Fibroblast of mammary gland (primary cell): ENCODE measurements at regions not wholly inside any gene's neighbourhood (a gene's known extent, or its start where the extent isn't known, plus 50 kb on each side); places are given as distances from the start of the nearest gene placed in this dataset.

Experiments used
- DNase-seq: peaks from one replicate; pipeline ENCODE4 v3.0.0-alpha.2; 2010; ENCODE audit warnings: low read depth
- H3K4me3 ChIP-seq: 2 replicates; pipeline ENCODE4 v1.5.1; 2011; ENCODE audit warnings: low read depth, mild to moderate bottlenecking, low read length, moderate library complexity; ENCODE audit not compliant: control insufficient read depth
- TF ChIP-seq, protein P1 (sequence below): conservative IDR thresholded peaks from 2 replicates; pipeline ENCODE4 v1.5.1; 2011; ENCODE audit warnings: low read depth, low read length, inconsistent platforms; ENCODE audit not compliant: control insufficient read depth, insufficient read depth

DNA sequence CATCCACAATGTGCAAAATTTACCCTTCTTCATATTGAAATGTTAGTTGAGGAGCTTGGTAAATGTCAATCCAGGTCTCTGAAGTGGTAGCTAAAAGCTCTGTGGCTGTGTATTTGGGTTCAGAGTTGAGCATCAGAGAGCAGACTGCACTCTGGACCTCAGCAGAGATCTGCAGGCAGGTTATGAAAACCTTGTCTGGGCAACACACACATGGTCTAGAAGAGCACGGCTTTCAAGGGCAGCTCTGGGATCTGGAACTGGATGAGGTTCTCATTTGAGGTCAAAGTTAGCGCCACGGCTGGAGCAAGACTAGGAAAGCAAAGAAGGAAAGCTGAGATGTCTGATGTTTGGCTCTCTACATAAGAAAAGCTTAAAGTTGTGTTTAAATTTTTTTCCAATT lies 243.0 kb downstream of the SH3BP4 start:
- no peak for DNase-seq
- H3K4me3 ChIP-seq, result no peak overlapping the region
- TF ChIP-seq, protein P1, sequence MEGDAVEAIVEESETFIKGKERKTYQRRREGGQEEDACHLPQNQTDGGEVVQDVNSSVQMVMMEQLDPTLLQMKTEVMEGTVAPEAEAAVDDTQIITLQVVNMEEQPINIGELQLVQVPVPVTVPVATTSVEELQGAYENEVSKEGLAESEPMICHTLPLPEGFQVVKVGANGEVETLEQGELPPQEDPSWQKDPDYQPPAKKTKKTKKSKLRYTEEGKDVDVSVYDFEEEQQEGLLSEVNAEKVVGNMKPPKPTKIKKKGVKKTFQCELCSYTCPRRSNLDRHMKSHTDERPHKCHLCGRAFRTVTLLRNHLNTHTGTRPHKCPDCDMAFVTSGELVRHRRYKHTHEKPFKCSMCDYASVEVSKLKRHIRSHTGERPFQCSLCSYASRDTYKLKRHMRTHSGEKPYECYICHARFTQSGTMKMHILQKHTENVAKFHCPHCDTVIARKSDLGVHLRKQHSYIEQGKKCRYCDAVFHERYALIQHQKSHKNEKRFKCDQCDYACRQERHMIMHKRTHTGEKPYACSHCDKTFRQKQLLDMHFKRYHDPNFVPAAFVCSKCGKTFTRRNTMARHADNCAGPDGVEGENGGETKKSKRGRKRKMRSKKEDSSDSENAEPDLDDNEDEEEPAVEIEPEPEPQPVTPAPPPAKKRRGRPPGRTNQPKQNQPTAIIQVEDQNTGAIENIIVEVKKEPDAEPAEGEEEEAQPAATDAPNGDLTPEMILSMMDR, result no peak

DNA sequence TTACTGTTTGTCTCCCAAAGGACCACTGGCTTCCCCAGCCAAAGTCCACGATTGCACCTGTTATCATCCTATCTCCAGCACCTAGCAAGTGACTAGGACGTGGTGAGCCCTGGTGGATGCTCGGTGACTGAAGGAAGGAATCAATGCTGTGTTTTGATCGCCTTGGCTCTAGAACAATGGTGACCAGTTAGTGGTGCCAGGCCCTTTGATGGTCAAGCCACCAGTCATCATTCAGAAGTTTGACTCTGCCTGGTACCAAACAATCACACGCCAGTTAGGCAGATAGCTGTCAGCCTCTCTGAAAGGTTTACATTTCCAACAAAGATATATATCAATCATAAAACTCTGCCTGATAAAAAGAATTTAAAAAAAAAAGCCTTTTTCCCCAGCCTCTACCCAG lies 244.1 kb downstream of the SH3BP4 start:
- TF ChIP-seq, protein P1, result no peak
- DNase-seq, result no peak
- H3K4me3 ChIP-seq, result no peak overlapping the region

DNA sequence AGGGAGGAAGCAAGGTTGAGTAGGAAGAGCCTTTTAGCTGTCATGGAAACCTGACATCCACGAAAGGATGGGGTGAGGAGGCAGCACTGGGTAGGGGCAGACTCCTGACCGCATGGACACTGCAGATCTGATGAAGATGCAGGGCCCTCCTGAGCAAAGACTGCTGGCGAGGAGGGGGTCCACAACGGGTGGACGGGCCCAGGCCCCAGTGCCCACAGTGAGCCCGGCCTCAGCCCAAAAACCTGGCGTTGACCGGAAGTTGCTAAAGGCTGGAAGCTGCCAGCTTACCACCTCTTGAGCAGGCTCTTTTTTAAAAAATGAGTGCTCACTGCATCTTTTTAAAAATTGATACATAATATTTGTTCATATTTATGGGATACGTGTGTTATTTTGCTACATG lies 247.3 kb downstream of the SH3BP4 start:
- no peak overlapping the region for H3K4me3 ChIP-seq
- no peak for DNase-seq
- TF ChIP-seq, protein P1, result no peak

DNA sequence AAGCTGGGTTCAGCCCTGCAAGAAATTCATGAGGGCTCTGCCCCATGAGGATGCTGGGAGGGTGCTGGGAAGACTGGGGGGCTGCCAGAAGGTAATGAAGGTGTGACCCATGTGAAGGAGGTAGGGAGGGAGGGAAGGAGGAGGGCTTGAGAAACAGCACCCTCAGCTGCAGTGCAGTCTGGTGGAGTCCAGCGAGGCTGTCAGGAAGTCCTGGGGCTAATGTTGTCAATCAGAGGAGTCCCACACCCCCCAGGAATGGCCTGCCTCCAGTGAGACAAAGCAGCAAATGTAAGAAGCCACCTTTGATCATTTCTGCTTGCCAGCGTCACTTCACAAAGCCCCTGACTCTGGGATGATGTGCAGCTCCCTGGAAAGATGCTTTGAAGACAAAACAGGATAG lies 248.4 kb downstream of the SH3BP4 start:
- no peak for DNase-seq
- H3K4me3 ChIP-seq, result no peak overlapping the region
- TF ChIP-seq, protein P1, result no peak

DNA sequence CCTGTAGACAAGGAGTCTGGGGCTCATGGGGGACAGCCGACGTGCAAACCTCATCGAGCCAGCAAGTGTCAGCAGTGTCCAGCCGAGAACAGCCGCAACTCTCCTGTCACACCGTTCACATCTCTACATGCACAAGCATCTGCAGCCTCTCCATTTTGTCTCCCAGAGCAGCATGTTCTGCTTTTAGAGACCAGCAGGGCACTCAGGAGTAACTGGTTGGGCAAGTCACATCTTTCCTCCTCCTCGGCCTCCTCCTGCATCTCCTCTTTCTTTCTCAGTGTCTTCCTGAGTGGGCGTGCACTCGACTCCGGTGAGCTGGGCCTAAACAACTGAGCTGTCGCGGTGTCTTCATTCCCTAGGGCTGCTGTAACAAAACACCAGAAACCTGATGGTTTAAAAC lies 249.9 kb downstream of the SH3BP4 start:
- DNase-seq, result no peak
- TF ChIP-seq, protein P1, result no peak
- H3K4me3 ChIP-seq, result no peak overlapping the region

DNA sequence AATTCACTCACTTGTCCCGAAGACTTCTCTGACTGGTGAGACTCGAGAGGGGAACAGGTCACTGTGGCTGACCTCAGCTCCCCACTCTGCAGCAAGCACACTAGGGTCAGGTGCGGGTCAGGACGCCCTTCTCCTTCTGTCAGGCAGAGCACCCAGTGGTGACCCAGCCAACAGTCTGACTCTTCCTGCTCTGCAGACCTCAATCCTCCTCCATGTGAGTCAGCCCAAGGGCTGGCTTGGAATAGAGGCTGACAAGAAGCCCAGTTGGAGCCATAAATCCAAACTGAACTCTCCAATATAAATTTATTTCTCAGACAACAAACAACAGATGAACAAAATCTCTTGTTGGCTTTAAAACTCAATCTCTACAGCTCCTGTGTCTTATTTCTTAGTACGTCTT lies 253.1 kb downstream of the SH3BP4 start:
- DNase-seq, result peak; percentile 47

DNA sequence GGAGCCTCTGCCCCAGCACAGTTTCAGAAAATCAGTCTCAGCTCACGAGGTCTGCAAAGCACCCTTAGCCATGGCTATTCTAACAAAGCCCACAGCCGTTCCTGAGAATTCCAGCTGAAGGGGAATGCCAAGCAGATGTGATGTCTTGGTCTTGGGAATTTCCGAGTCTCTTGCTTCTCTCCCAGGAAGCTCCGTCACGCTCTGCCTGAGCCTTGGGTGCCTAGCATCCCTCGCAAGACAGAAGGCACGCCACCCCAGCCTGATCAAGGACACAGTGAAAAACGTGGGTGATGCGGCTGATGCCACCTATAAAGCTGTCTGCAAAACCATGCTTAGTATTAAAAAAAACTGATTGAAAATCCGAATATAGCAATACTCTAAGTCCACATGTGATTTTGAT lies 254.6 kb downstream of the SH3BP4 start:
- TF ChIP-seq, protein P1, result no peak
- no peak for DNase-seq
- no peak overlapping the region for H3K4me3 ChIP-seq

More for the DNA sequence above, 253.1 kb downstream of the SH3BP4 start:
- H3K4me3 ChIP-seq, result no peak overlapping the region
- TF ChIP-seq, protein P1, result no peak
